ENCODE measurements at regions not wholly inside any gene's neighbourhood (a gene's known extent, or its start where the extent isn't known, plus 50 kb on each side); places are given as distances from the start of the nearest gene placed in this dataset.

DNA sequence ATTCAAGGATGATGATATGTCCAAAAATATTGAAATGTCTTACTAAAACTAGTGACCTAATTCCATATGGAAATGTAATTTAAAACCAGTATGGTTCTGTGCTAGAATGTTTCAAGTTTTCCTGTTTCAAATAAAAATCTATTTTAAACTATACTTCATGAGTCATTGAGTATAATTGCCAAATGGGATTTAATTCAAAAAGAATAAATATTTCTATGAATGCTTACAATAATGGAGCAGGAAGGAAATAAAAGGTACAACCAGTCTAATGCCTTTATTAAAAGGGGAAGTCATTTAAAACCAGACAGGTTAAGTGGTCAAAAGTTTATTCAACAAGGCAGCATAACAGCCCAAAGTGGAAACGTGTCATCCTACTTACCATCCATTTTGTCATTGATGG, 2347.1 kb downstream of the PCDH7 start:
- Histone ChIP-seq H3K36me3 (ENCODE audit: insufficient read depth, low read length) (no peaks in the 10 kb centered on the region), H3K27ac (ENCODE audit: low read depth, low read length) (no peak overlapping the region), H3K4me1 (ENCODE audit: insufficient read depth, low read length) (peaks cover 7% of the 10 kb centered on the region), H3K9me3 (ENCODE audit: low read length) (no peaks in the 10 kb centered on the region), H3K9ac (ENCODE audit: low read length) (no peak overlapping the region), H3K4me3 (ENCODE audit: low read depth in 1 of 2, low read length in 2 of 2) (no peak overlapping the region), H3K27me3 (ENCODE audit: control insufficient read depth in 1 of 2, insufficient read depth in 2 of 2, low read length in 2 of 2) (no peaks in the 10 kb centered on the region)

GRCh38 chr4:33068539-33068938, 2348.4 kb downstream of the PCDH7 start:
- H3K9me3 ChIP-seq (ENCODE audit: low read length): no peaks in the 10 kb centered on the region
- no peaks in the 10 kb centered on the region for H3K27me3 ChIP-seq (ENCODE audit: control insufficient read depth in 1 of 2, insufficient read depth in 2 of 2, low read length in 2 of 2)
- H3K4me1 ChIP-seq (ENCODE audit: insufficient read depth, low read length): peaks cover 7% of the 10 kb centered on the region
- H3K27ac ChIP-seq (ENCODE audit: low read depth, low read length): no peak overlapping the region
- no peak overlapping the region for H3K9ac ChIP-seq (ENCODE audit: low read length)
- no peak overlapping the region for H3K4me3 ChIP-seq (ENCODE audit: low read depth in 1 of 2, low read length in 2 of 2)
- no peaks in the 10 kb centered on the region for H3K36me3 ChIP-seq (ENCODE audit: insufficient read depth, low read length)

- Histone ChIP-seq H3K4me3 (ENCODE audit: low read depth in 1 of 2, low read length in 2 of 2) (no peak overlapping the region), H3K9ac (ENCODE audit: low read length) (no peak overlapping the region), H3K4me1 (ENCODE audit: insufficient read depth, low read length) (no peaks in the 10 kb centered on the region), H3K9me3 (ENCODE audit: low read length) (no peaks in the 10 kb centered on the region), H3K27me3 (ENCODE audit: control insufficient read depth in 1 of 2, insufficient read depth in 2 of 2, low read length in 2 of 2) (no peaks in the 10 kb centered on the region), H3K27ac (ENCODE audit: low read depth, low read length) (no peak overlapping the region), H3K36me3 (ENCODE audit: insufficient read depth, low read length) (no peaks in the 10 kb centered on the region)
These were observed 2351.4 kb downstream of the PCDH7 start for GRCh38 chr4:33071535-33071934.

- H3K9ac ChIP-seq (ENCODE audit: low read length): no peak overlapping the region
- H3K4me3 ChIP-seq (ENCODE audit: low read depth in 1 of 2, low read length in 2 of 2): no peak overlapping the region
- no peaks in the 10 kb centered on the region for H3K36me3 ChIP-seq (ENCODE audit: insufficient read depth, low read length)
- H3K4me1 ChIP-seq (ENCODE audit: insufficient read depth, low read length): no peaks in the 10 kb centered on the region
- no peaks in the 10 kb centered on the region for H3K9me3 ChIP-seq (ENCODE audit: low read length)
- H3K27me3 ChIP-seq (ENCODE audit: control insufficient read depth in 1 of 2, insufficient read depth in 2 of 2, low read length in 2 of 2): no peaks in the 10 kb centered on the region
- no peak overlapping the region for H3K27ac ChIP-seq (ENCODE audit: low read depth, low read length)
These were observed 2352.3 kb downstream of the PCDH7 start for GRCh38 chr4:33072298-33073089.

DNA sequence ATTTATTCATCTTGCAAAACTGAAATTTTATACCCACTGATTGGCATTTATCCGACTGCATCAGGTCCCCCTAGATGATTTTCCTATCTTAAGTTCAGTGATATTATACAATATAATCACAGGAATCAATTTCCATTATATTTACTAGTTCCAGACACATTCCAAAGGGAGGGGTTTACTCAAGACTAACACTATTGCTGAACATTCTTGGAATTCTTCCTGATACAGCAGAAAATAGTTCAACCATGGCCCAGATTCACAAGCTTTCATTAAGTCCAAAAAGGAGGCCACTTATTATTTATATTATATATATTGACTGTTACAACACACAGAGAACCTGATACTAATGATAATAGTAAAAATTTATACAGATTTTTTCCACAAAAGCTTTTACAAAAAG, 2353.6 kb downstream of the PCDH7 start:
- no peak overlapping the region for H3K9ac ChIP-seq (ENCODE audit: low read length)
- no peaks in the 10 kb centered on the region for H3K4me1 ChIP-seq (ENCODE audit: insufficient read depth, low read length)
- H3K36me3 ChIP-seq (ENCODE audit: insufficient read depth, low read length): no peaks in the 10 kb centered on the region
- H3K27me3 ChIP-seq (ENCODE audit: control insufficient read depth in 1 of 2, insufficient read depth in 2 of 2, low read length in 2 of 2): no peaks in the 10 kb centered on the region
- no peaks in the 10 kb centered on the region for H3K9me3 ChIP-seq (ENCODE audit: low read length)
- H3K27ac ChIP-seq (ENCODE audit: low read depth, low read length): no peak overlapping the region
- no peak overlapping the region for H3K4me3 ChIP-seq (ENCODE audit: low read depth in 1 of 2, low read length in 2 of 2)

GRCh38 chr4:33078145-33078544, 2358.0 kb downstream of the PCDH7 start:
- H3K9me3 ChIP-seq (ENCODE audit: low read length): no peaks in the 10 kb centered on the region
- H3K27me3 ChIP-seq (ENCODE audit: control insufficient read depth in 1 of 2, insufficient read depth in 2 of 2, low read length in 2 of 2): no peaks in the 10 kb centered on the region
- no peaks in the 10 kb centered on the region for H3K4me1 ChIP-seq (ENCODE audit: insufficient read depth, low read length)
- H3K27ac ChIP-seq (ENCODE audit: low read depth, low read length): no peak overlapping the region
- H3K4me3 ChIP-seq (ENCODE audit: low read depth in 1 of 2, low read length in 2 of 2): no peak overlapping the region
- H3K9ac ChIP-seq (ENCODE audit: low read length): no peak overlapping the region
- no peaks in the 10 kb centered on the region for H3K36me3 ChIP-seq (ENCODE audit: insufficient read depth, low read length)

DNA sequence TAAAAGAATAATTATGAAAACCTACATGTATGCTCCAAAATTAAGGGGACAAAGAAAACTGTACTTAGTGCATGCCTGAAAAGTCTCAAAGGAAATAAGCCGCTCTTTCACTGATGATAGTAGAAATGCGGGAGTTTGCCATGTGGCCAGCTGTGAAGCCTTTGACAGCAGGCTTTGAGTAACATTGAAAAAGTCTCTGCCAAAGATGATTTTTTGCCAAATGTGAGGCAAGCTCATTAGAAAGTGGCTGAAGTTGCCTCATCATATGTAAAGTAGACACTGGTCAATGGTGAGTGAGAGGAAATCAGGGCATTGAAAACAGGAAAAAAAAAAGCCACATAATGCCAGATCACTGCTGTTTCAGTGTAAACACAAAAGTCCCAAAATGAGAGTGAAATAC, 2360.1 kb downstream of the PCDH7 start:
- Histone ChIP-seq H3K36me3 (ENCODE audit: insufficient read depth, low read length) (no peaks in the 10 kb centered on the region), H3K27me3 (ENCODE audit: control insufficient read depth in 1 of 2, insufficient read depth in 2 of 2, low read length in 2 of 2) (no peaks in the 10 kb centered on the region), H3K9ac (ENCODE audit: low read length) (no peak overlapping the region), H3K9me3 (ENCODE audit: low read length) (no peaks in the 10 kb centered on the region), H3K4me1 (ENCODE audit: insufficient read depth, low read length) (no peaks in the 10 kb centered on the region), H3K4me3 (ENCODE audit: low read depth in 1 of 2, low read length in 2 of 2) (no peak overlapping the region), H3K27ac (ENCODE audit: low read depth, low read length) (no peak overlapping the region)

GRCh38 chr4:33085709-33086108, 2365.5 kb downstream of the PCDH7 start:
- H3K9me3 ChIP-seq (ENCODE audit: low read length): no peaks in the 10 kb centered on the region
- no peaks in the 10 kb centered on the region for H3K27me3 ChIP-seq (ENCODE audit: control insufficient read depth in 1 of 2, insufficient read depth in 2 of 2, low read length in 2 of 2)
- no peaks in the 10 kb centered on the region for H3K36me3 ChIP-seq (ENCODE audit: insufficient read depth, low read length)
- no peak overlapping the region for H3K9ac ChIP-seq (ENCODE audit: low read length)
- H3K4me1 ChIP-seq (ENCODE audit: insufficient read depth, low read length): no peaks in the 10 kb centered on the region
- no peak overlapping the region for H3K27ac ChIP-seq (ENCODE audit: low read depth, low read length)
- no peak overlapping the region for H3K4me3 ChIP-seq (ENCODE audit: low read depth in 1 of 2, low read length in 2 of 2)

DNA sequence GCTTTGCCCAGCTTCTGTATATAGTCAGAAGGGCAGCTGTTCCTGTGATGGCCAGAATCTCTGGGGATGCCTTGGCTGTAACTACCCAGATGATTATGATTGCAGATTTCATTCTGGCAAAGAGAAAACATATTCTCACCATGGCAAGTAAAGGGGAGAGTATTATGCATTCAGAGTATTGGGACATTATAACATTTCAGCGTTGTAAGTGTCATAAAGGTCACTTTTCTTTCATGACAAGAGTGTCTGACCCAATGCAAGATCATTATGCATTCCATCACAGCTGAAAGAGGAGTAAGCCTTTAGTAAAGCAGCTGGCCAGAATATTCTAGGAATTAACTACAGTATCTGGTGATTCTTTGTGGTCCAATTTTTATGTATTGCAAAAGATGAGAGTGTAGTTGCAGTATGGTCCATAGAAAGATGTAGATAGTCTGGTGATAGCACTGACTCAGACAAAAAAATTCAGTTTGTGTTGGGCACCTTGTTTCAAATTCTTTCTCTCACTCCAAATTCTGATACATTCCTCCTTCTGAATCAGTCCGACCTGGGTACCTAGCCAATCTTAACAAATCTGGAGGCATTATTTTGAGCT, 2366.3 kb downstream of the PCDH7 start:
- Histone ChIP-seq H3K9me3 (ENCODE audit: low read length) (no peaks in the 10 kb centered on the region), H3K4me3 (ENCODE audit: low read depth in 1 of 2, low read length in 2 of 2) (no peak overlapping the region), H3K27me3 (ENCODE audit: control insufficient read depth in 1 of 2, insufficient read depth in 2 of 2, low read length in 2 of 2) (no peaks in the 10 kb centered on the region), H3K4me1 (ENCODE audit: insufficient read depth, low read length) (no peaks in the 10 kb centered on the region), H3K9ac (ENCODE audit: low read length) (no peak overlapping the region), H3K27ac (ENCODE audit: low read depth, low read length) (no peak overlapping the region), H3K36me3 (ENCODE audit: insufficient read depth, low read length) (no peaks in the 10 kb centered on the region)

GRCh38 chr4:33088713-33089112, 2368.5 kb downstream of the PCDH7 start:
- no peak overlapping the region for H3K4me3 ChIP-seq (ENCODE audit: low read depth in 1 of 2, low read length in 2 of 2)

DNA sequence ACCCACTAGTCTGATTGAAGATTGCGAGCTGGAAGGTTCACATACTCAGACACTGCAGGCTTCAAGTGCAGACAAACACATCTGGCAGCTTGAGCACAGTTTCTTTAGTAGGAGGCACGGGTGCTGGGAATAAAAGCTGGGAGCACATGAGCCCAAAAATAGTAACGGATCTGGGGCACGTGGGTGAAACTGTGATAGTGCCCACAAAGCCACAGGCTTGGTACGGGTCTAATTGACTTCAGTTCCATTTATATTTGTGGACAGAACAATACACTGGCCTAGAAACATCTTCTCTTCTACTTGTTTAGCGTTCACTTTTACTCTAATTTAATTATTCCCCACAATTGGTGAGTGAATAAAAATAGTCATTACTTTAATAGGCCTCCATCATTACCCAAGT, 2370.7 kb downstream of the PCDH7 start:
- Histone ChIP-seq H3K27me3 (ENCODE audit: control insufficient read depth in 1 of 2, insufficient read depth in 2 of 2, low read length in 2 of 2) (no peaks in the 10 kb centered on the region), H3K36me3 (ENCODE audit: insufficient read depth, low read length) (no peaks in the 10 kb centered on the region), H3K9me3 (ENCODE audit: low read length) (no peaks in the 10 kb centered on the region), H3K9ac (ENCODE audit: low read length) (no peak overlapping the region), H3K4me3 (ENCODE audit: low read depth in 1 of 2, low read length in 2 of 2) (no peak overlapping the region), H3K27ac (ENCODE audit: low read depth, low read length) (no peak overlapping the region), H3K4me1 (ENCODE audit: insufficient read depth, low read length) (no peaks in the 10 kb centered on the region)

More at GRCh38 chr4:33088713-33089112, 2368.5 kb downstream of the PCDH7 start:
- no peaks in the 10 kb centered on the region for H3K36me3 ChIP-seq (ENCODE audit: insufficient read depth, low read length)
- no peaks in the 10 kb centered on the region for H3K9me3 ChIP-seq (ENCODE audit: low read length)
- no peak overlapping the region for H3K9ac ChIP-seq (ENCODE audit: low read length)
- no peaks in the 10 kb centered on the region for H3K27me3 ChIP-seq (ENCODE audit: control insufficient read depth in 1 of 2, insufficient read depth in 2 of 2, low read length in 2 of 2)
- H3K27ac ChIP-seq (ENCODE audit: low read depth, low read length): no peak overlapping the region
- no peaks in the 10 kb centered on the region for H3K4me1 ChIP-seq (ENCODE audit: insufficient read depth, low read length)

DNA sequence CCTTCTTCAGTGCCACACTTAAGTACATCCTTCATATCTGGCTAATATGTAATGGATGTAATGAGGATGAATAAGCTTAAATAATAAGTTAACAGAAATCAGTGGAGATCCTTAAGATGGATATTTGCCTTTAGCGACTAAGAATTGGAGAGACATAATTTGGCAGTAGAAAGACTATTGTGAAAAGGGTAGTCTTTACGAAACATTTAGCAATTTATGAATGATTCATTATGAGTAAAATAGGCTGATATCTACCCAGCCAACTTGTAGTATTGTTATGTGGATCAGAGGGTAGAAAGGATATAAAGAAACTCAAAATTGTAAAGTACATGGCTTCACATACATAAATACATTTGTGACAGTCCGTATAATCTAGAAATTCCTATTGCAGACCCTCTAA, 2371.8 kb downstream of the PCDH7 start:
- Histone ChIP-seq H3K4me1 (ENCODE audit: insufficient read depth, low read length) (no peaks in the 10 kb centered on the region), H3K27ac (ENCODE audit: low read depth, low read length) (no peak overlapping the region), H3K4me3 (ENCODE audit: low read depth in 1 of 2, low read length in 2 of 2) (no peak overlapping the region), H3K27me3 (ENCODE audit: control insufficient read depth in 1 of 2, insufficient read depth in 2 of 2, low read length in 2 of 2) (no peaks in the 10 kb centered on the region), H3K36me3 (ENCODE audit: insufficient read depth, low read length) (no peaks in the 10 kb centered on the region), H3K9ac (ENCODE audit: low read length) (no peak overlapping the region), H3K9me3 (ENCODE audit: low read length) (no peaks in the 10 kb centered on the region)
